ENCODE measurements at regions not wholly inside any gene's neighbourhood (a gene's known extent, or its start where the extent isn't known, plus 50 kb on each side); places are given as distances from the start of the nearest gene placed in this dataset.

DNA sequence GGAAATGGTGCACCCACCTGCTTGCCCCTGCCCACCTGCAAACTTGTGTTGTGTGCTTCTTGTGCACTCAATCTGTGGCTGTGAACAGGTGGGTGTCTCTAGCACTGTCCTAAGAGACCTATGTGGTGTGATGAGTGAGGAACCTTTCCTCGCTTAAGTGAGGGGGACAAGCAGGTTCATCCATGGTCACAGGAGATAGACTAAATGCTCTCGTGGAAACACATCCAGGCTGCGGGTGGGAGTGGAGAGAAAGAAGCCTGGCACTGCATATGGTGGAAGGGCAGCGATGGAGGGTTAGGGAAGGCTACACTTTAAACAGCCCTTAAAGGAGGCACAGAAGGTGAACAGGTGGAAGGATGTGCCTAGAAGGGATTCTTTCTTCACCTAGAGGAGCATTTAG, 330.9 kb downstream of the CXCL12 start:
- Histone ChIP-seq H3K36me3 (no peaks in the 10 kb centered on the region), H3K4me3 (no peak overlapping the region), H3K27ac (no peak overlapping the region), H3K4me1 (no peaks in the 10 kb centered on the region), H3K9me3 (no peaks in the 10 kb centered on the region), H3K27me3 (no peaks in the 10 kb centered on the region)
- ATAC-seq (no peak), DNase-seq (no peak)
- TF ChIP-seq, protein P1, sequence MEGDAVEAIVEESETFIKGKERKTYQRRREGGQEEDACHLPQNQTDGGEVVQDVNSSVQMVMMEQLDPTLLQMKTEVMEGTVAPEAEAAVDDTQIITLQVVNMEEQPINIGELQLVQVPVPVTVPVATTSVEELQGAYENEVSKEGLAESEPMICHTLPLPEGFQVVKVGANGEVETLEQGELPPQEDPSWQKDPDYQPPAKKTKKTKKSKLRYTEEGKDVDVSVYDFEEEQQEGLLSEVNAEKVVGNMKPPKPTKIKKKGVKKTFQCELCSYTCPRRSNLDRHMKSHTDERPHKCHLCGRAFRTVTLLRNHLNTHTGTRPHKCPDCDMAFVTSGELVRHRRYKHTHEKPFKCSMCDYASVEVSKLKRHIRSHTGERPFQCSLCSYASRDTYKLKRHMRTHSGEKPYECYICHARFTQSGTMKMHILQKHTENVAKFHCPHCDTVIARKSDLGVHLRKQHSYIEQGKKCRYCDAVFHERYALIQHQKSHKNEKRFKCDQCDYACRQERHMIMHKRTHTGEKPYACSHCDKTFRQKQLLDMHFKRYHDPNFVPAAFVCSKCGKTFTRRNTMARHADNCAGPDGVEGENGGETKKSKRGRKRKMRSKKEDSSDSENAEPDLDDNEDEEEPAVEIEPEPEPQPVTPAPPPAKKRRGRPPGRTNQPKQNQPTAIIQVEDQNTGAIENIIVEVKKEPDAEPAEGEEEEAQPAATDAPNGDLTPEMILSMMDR (IDR thresholded peaks at IDR 0.05), result no peak
- intact Hi-C loops (cut with DNase I), result no loop called here

DNA sequence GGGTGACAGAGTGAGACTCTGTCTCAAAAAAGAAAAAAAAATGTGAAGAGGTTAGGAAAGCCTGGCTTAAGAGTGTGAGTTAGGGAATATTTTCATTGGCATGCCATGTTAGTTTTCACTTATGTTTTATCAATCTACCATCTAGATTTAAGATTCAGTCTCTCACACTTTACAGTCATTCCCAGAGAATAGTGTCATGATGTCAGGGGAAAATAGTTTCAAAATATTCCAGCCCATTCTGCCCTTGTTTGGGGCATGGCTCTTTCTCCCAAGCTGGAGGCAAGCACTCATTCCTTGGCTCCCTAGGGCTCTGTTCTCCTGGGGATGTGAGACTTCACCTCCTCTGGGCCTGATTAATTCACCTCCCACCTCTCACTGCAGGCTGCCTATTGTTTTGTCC, 331.5 kb downstream of the CXCL12 start:
- Histone ChIP-seq H3K4me1 (no peaks in the 10 kb centered on the region), H3K9me3 (no peaks in the 10 kb centered on the region), H3K27me3 (no peaks in the 10 kb centered on the region), H3K4me3 (no peak overlapping the region), H3K27ac (no peak overlapping the region), H3K36me3 (no peaks in the 10 kb centered on the region)
- no peak for ATAC-seq
- no peak for DNase-seq
- TF ChIP-seq, protein P1 (IDR thresholded peaks at IDR 0.05), result no peak
- intact Hi-C loops (cut with DNase I), result no loop called here

DNA sequence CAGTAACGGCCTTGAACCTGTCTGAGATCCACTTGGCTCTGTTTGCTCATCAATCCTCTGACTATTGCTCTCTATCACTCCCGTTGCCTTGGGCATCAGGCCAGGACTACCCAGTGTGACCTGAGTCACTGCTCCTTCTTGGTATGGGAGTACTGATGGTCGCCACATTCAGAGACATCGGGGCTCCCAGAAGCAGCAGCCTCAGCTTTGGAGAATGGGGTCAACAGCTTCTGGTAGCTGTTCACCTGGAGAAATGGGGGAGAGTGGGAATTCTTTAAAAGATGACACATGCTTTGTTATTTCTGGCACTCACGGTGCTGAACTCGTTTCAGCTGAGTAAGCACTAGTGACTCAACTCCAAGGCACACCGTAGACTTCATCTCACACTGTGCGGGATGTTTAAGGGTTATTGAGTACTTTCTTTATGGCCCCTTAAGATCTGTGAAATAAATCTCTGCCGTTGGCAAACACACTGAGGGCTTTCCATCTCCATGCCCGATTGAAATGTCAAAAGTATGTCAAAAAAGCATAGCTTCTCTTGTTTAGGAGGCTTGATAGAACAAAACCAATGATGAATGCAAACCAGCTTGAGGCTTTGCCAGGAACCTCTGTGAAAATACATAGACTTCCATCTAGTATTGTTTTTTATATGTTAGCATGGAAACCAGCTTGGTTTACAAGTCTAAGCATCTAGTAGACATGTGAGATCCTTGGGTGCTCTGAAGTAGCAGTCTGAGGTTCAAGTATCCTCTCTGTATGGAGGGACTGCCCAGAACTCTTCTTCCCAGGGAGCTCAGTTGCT, 333.1 kb downstream of the CXCL12 start:
- no peaks in the 10 kb centered on the region for H3K4me1 ChIP-seq
- H3K27ac ChIP-seq, result no peak overlapping the region
- H3K36me3 ChIP-seq, result no peaks in the 10 kb centered on the region
- no peak overlapping the region for H3K4me3 ChIP-seq
- ATAC-seq, result no peak
- intact Hi-C loops (cut with DNase I), result no loop called here
- H3K27me3 ChIP-seq, result no peaks in the 10 kb centered on the region
- no peak for DNase-seq
- TF ChIP-seq, protein P1 (IDR thresholded peaks at IDR 0.05), result no peak
- no peaks in the 10 kb centered on the region for H3K9me3 ChIP-seq

DNA sequence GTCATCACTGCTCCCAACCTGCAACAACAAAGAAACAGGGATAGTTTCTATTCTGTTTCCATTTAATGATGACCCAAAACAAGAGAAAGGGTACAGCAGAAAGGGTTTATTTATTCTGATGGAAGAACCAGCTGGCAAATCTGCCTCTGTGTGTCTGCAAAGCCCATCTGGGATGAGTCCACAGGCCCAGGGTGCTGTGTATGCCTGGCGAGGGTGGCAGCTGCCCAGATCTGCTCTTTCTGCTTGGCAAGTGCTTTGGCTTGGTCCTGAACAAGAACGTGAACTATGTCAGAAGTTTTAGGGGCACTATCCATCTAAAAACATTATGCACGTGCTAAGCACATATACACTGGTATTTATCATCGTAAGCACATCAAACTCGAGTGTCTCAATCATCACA, 333.8 kb downstream of the CXCL12 start:
- Histone ChIP-seq H3K27ac (no peak overlapping the region), H3K27me3 (no peaks in the 10 kb centered on the region), H3K4me3 (no peak overlapping the region), H3K36me3 (no peaks in the 10 kb centered on the region), H3K9me3 (no peaks in the 10 kb centered on the region), H3K4me1 (no peaks in the 10 kb centered on the region)
- DNase-seq, result no peak
- ATAC-seq, result no peak
- TF ChIP-seq, protein P1 (IDR thresholded peaks at IDR 0.05), result no peak
- intact Hi-C loops (cut with DNase I), result no loop called here

DNA sequence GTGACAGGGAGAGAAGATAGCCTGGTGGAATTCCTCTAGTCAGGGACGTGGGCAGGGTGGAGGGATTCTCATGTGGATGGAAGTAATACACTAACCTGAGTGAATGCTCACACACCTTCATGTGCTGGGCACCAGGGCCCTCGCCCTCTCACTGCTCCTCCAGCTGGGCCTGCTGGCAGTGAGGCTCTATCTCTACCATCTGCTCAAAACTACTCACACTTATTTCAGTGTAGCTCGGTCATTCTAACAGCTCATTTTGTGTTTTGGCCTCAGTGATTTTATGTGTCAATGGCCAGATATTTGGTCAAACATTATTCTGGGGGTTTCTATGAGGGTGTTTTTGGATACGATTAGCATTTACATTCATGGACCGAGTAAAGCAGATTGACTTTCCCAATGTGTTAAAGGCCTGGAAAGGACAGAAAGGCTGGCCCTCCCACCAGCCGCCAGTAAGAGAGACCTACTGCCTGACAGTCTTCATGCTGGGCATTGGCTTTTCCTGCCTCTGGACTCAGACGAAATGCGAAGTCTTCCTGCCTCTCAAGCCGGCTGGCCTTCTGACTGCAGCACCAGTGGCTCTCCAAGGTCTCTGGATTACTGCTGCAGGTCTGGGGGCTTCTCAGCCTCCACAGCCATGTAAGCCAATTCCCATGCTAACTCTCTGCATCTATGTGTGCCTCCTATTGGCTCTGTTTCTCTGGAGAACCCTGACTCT, 335.4 kb downstream of the CXCL12 start:
- Histone ChIP-seq H3K27me3 (no peaks in the 10 kb centered on the region), H3K4me1 (no peaks in the 10 kb centered on the region), H3K4me3 (no peak overlapping the region), H3K9me3 (no peaks in the 10 kb centered on the region), H3K27ac (no peak overlapping the region), H3K36me3 (no peaks in the 10 kb centered on the region)
- no peak for DNase-seq
- intact Hi-C loops (cut with DNase I), result no loop called here
- ATAC-seq, result no peak
- TF ChIP-seq, protein P1 (IDR thresholded peaks at IDR 0.05), result no peak
